HCT116 (cell line): ENCODE measurements at regions not wholly inside any gene's neighbourhood (a gene's known extent, or its start where the extent isn't known, plus 50 kb on each side); places are given as distances from the start of the nearest gene placed in this dataset.

ENCODE experiments used
- ATAC-seq: fragments of 200-7000 bp; cut with Tn5 transposase; 2 replicates; pipeline ENCODE4 v1.9.1; 2020; ENCODE audit warnings: mild to moderate bottlenecking, moderate library complexity
- BruUV-seq: library from RNA; stranded (reverse); fragments of 400-500 nt; replicated peaks from 2 replicates; lab custom pipeline; 2021; lab: Mats Ljungman, UMichigan
- CTCF ChIA-PET: fragments of 300-600 bp; sonication (Branson Sonifier 250); formaldehyde crosslinking; loops from one replicate; lab custom pipeline; 2021; ENCODE audit warnings: antibody characterized with exemption; lab: Charles Lee
- POLR2A ChIA-PET: fragments of 300-600, 350-600 bp; sonication (Branson Sonifier 250); formaldehyde crosslinking; loops from one replicate; lab custom pipeline; 2021; ENCODE audit warnings: antibody characterized with exemption; lab: Charles Lee
- RAD21 ChIA-PET, 2 experiments: fragments of 300-600 bp; sonication (Branson Sonifier 250); formaldehyde crosslinking; loops; one replicate each; lab custom pipeline; 2023; ENCODE audit warnings: low total read pairs in 2 of 2; ENCODE audit not compliant: uncharacterized antibody in 2 of 2, unreplicated experiment in 2 of 2, low non-redundant PET in 1 of 2; lab: Charles Lee
- DNase-seq: peaks from one replicate; pipeline ENCODE4 v3.0.0-alpha.2; 2010; ENCODE audit warnings: low read depth, low spot score
- H2AFZ ChIP-seq: fragments of 200-600 bp; shearing (Covaris generic), sonication (generic); 2 replicates; pipeline ENCODE4 v1.6.1; 2017; ENCODE audit warnings: low read depth, mixed run types, mixed read lengths, antibody characterized with exemption, low read length; ENCODE audit not compliant: poor library complexity, severe bottlenecking
- H3K27ac ChIP-seq: 2 replicates; pipeline ENCODE4 v1.5.1; 2012; ENCODE audit warnings: low read depth, low read length
- H3K27me3 ChIP-seq: fragments of 200-600 bp; sonication (generic); 2 replicates; pipeline ENCODE4 v1.6.1; 2016; ENCODE audit warnings: mixed run types, low read length, mixed read lengths; ENCODE audit not compliant: insufficient read depth
- H3K36me3 ChIP-seq, 2 experiments: fragments of 200-500 bp in 1 of 2; fragments of 200-600 bp in 1 of 2; sonication (Bioruptor generic) in 1 of 2; sonication (generic) in 1 of 2; 2 replicates each; pipeline versions ENCODE4 v1.5.1 to v1.6.1; 2014 to 2016; ENCODE audit warnings: low read length in 2 of 2, inconsistent platforms in 1 of 2, mixed read lengths in 1 of 2, mixed run types in 1 of 2; ENCODE audit not compliant: insufficient read depth in 2 of 2, control insufficient read depth in 1 of 2
- H3K4me1 ChIP-seq, 2 experiments: fragments of 200-600 bp in 1 of 2; sonication (generic) in 1 of 2; 2 replicates each; pipeline versions ENCODE4 v1.5.1 to v1.6.1; 2012 to 2017; ENCODE audit warnings: low read length in 2 of 2, inconsistent platforms in 1 of 2, mild to moderate bottlenecking in 1 of 2, mixed read lengths in 1 of 2, mixed run types in 1 of 2, moderate library complexity in 1 of 2; ENCODE audit not compliant: insufficient read depth in 2 of 2, control insufficient read depth in 1 of 2
- H3K4me2 ChIP-seq: fragments of 200-600 bp; sonication (generic); 2 replicates; pipeline ENCODE4 v1.6.1; 2017; ENCODE audit warnings: mixed run types, low read length, mixed read lengths
- H3K4me3 ChIP-seq, 2 experiments: fragments of 200-600 bp in 1 of 2; sonication (generic) in 1 of 2; replicated peaks in 1 of 2; 2 replicates each; pipeline ENCODE4 v1.5.1; 2011 to 2016; ENCODE audit warnings: low read length in 2 of 2, control low read depth in 1 of 2, low read depth in 1 of 2, mild to moderate bottlenecking in 1 of 2, mixed read lengths in 1 of 2, mixed run types in 1 of 2
- H3K79me2 ChIP-seq: fragments of 200-600 bp; sonication (generic); 2 replicates; pipeline ENCODE4 v1.6.1; 2017; ENCODE audit warnings: mild to moderate bottlenecking, mixed run types, low read length, moderate library complexity, mixed read lengths; ENCODE audit not compliant: insufficient read depth
- H3K9ac ChIP-seq: fragments of 200-600 bp; sonication (generic); 2 replicates; pipeline ENCODE4 v1.6.1; 2016; ENCODE audit warnings: low read length, mixed read lengths
- H3K9me2 ChIP-seq: fragments of 200-600 bp; sonication (generic), shearing (Covaris generic); 2 replicates; pipeline ENCODE4 v1.6.1; 2017; ENCODE audit warnings: mixed run types, mild to moderate bottlenecking, moderate library complexity; ENCODE audit not compliant: insufficient read depth
- H3K9me3 ChIP-seq, 2 experiments: fragments of 200-500 bp in 1 of 2; fragments of 200-600 bp in 1 of 2; sonication (Bioruptor generic) in 1 of 2; sonication (generic) in 1 of 2; 2 replicates each; pipeline ENCODE4 v1.6.1; 2014 to 2017; ENCODE audit warnings: low read length in 2 of 2, mixed read lengths in 2 of 2, inconsistent platforms in 1 of 2, low read depth in 1 of 2, mild to moderate bottlenecking in 1 of 2, mixed run types in 1 of 2, moderate library complexity in 1 of 2; ENCODE audit not compliant: control insufficient read depth in 1 of 2, insufficient read depth in 1 of 2
- H4K20me1 ChIP-seq: fragments of 200-600 bp; sonication (generic), shearing (Covaris generic); 2 replicates; pipeline ENCODE4 v1.6.1; 2017; ENCODE audit warnings: mixed run types, mild to moderate bottlenecking, moderate library complexity; ENCODE audit not compliant: insufficient read depth
- CBX3 ChIP-seq: IDR thresholded peaks from 2 replicates; pipeline ENCODE4 v1.6.1; 2012; ENCODE audit warnings: low read depth
- CTCF ChIP-seq, 3 experiments: fragments of 200-600 bp in 1 of 3; sonication (generic) in 1 of 3; IDR thresholded peaks in 2 of 3; conservative IDR thresholded peaks in 1 of 3; 2 replicates each; pipeline ENCODE4 v1.5.1; 2012 to 2017; ENCODE audit warnings: low read depth in 2 of 3, low read length in 2 of 3, antibody characterized with exemption in 1 of 3, borderline replicate concordance in 1 of 3, control low read depth in 1 of 3, mild to moderate bottlenecking in 1 of 3, mixed read lengths in 1 of 3, mixed run types in 1 of 3, moderate library complexity in 1 of 3; ENCODE audit not compliant: insufficient read depth in 1 of 3
- EGR1 ChIP-seq: IDR thresholded peaks from 2 replicates; pipeline ENCODE4 v1.6.1; 2012; ENCODE audit warnings: low read depth
- ELF1 ChIP-seq: IDR thresholded peaks from 2 replicates; pipeline ENCODE4 v1.6.1; 2012; ENCODE audit warnings: low read depth, borderline replicate concordance
- EZH2 ChIP-seq: fragments of 200-600 bp; sonication (generic); IDR thresholded peaks from 2 replicates; pipeline ENCODE4 v1.6.1; 2017; ENCODE audit warnings: antibody characterized with exemption, mixed run types
- EZH2phosphoT487 ChIP-seq: fragments of 200-600 bp; IDR thresholded peaks from 2 replicates; pipeline ENCODE4 v1.6.1; 2018; ENCODE audit warnings: antibody characterized with exemption, borderline replicate concordance
- MAX ChIP-seq: IDR thresholded peaks from 2 replicates; pipeline ENCODE4 v1.6.1; 2012
- POLR2A ChIP-seq: IDR thresholded peaks from 2 replicates; pipeline ENCODE4 v1.7.0; 2011; ENCODE audit warnings: borderline replicate concordance; ENCODE audit not compliant: insufficient read depth, insufficient read length; ENCODE audit errors: extremely low read depth
- RAD21 ChIP-seq: IDR thresholded peaks from 2 replicates; pipeline ENCODE4 v1.6.1; 2012; ENCODE audit warnings: low read depth, mild to moderate bottlenecking
- SIN3A ChIP-seq: IDR thresholded peaks from 2 replicates; pipeline ENCODE4 v1.6.1; 2012; ENCODE audit warnings: low read depth
- TCF7L2 ChIP-seq: IDR thresholded peaks from 2 replicates; pipeline ENCODE4 v1.7.0; 2011; ENCODE audit warnings: borderline replicate concordance, inconsistent platforms; ENCODE audit not compliant: insufficient read depth, insufficient read length; ENCODE audit errors: extremely low read depth
- YY1 ChIP-seq: IDR thresholded peaks from 2 replicates; pipeline ENCODE4 v1.6.1; 2011; ENCODE audit warnings: low read length, low read depth, moderate library complexity, mild to moderate bottlenecking; ENCODE audit not compliant: insufficient replicate concordance; ENCODE audit errors: extremely low read depth
- ZBTB33 ChIP-seq: IDR thresholded peaks from 2 replicates; pipeline ENCODE4 v1.6.1; 2011; ENCODE audit warnings: mild to moderate bottlenecking, low read length, moderate library complexity; ENCODE audit not compliant: insufficient replicate concordance; ENCODE audit errors: extremely low read depth
- ZFX ChIP-seq: fragments of 450-650 bp; IDR thresholded peaks from 2 replicates; pipeline ENCODE4 v1.6.1; 2017
- ZNF274 ChIP-seq: fragments of 200-500 bp; sonication (Bioruptor generic); IDR thresholded peaks from 2 replicates; pipeline ENCODE4 v1.6.1; 2014; ENCODE audit warnings: mild to moderate bottlenecking, low read depth, low read length, inconsistent platforms
- intact Hi-C: fragments of 100-400 bp; cut with micrococcal nuclease; formaldehyde crosslinking; loops from 2 replicates; pipeline ENCODE4 v1.10.0; 2022

GRCh38 chr5:4295663-4296339, 700.2 kb downstream of the IRX1 start:
- H3K4me1 ChIP-seq = no peaks in the 10 kb centered on the region
- TF ChIP-seq TCF7L2 (no peak), CTCF (IDR thresholded peaks at IDR 0.05 in 2 of 3, conservative IDR thresholded peaks at IDR 0.05 in 1 of 3; ENCODE audit: borderline replicate concordance in 1 of 3, insufficient read depth in 1 of 3, low read depth in 2 of 3, low read length in 2 of 3) (0 out of 6 replicates have a peak, but pooled peaks of 1 of the 3 experiments have one; percentile 9), RAD21 (no peak)
- H2AFZ ChIP-seq = no peak overlapping the region
- peaks cover 13 to 50% of the 10 kb centered on the region in 2 experiments; a peak in 2 of 4 replicates for H3K9me3 ChIP-seq
- H3K9ac ChIP-seq = no peak overlapping the region
- no peaks in the 10 kb centered on the region for H3K36me3 ChIP-seq
- no peak overlapping the region for H3K4me3 ChIP-seq
- no peaks in the 10 kb centered on the region for H3K27me3 ChIP-seq
- no peak overlapping the region for H3K4me2 ChIP-seq
- ChIA-PET CTCF (no interaction called here), POLR2A (no interaction called here), RAD21 (no interaction called here)
- H3K79me2 ChIP-seq = no peaks in the 10 kb centered on the region
- BruUV-seq = no TSS peak
- H4K20me1 ChIP-seq = no peaks in the 10 kb centered on the region
- no peak overlapping the region for H3K27ac ChIP-seq
- H3K9me2 ChIP-seq = no peaks in the 10 kb centered on the region
- no peak for ATAC-seq
- intact Hi-C loops = no loop called here
- DNase-seq = no peak

- DNase-seq (no peak), ATAC-seq (no peak)
- POLR2A ChIA-PET = no interaction called here
- CTCF ChIA-PET = no interaction called here
- Histone ChIP-seq H3K27ac (no peak overlapping the region), H2AFZ (no peak overlapping the region), H3K9me3 (peaks cover 7 to 36% of the 10 kb centered on the region in 2 experiments; a peak in 2 of 4 replicates), H3K4me2 (no peak overlapping the region), H3K36me3 (no peaks in the 10 kb centered on the region), H3K9ac (no peak overlapping the region), H3K4me3 (no peak overlapping the region), H4K20me1 (no peaks in the 10 kb centered on the region), H3K27me3 (no peaks in the 10 kb centered on the region), H3K79me2 (no peaks in the 10 kb centered on the region), H3K9me2 (no peaks in the 10 kb centered on the region), H3K4me1 (no peaks in the 10 kb centered on the region)
- TF ChIP-seq EZH2 (no peak), EGR1 (no peak), ZFX (no peak), POLR2A (no peak), SIN3A (no peak), ELF1 (no peak), ZNF274 (no peak), CBX3 (no peak), ZBTB33 (no peak), YY1 (no peak), MAX (no peak), EZH2phosphoT487 (no peak), RAD21 (no peak)
- RAD21 ChIA-PET = no interaction called here
- intact Hi-C loops = no loop called here
- no TSS peak for BruUV-seq
Observed at GRCh38 chr5:4306057-4306456, 710.4 kb downstream of the IRX1 start.
